NCI-H226 (cell line): ENCODE measurements at regions not wholly inside any gene's neighbourhood (a gene's known extent, or its start where the extent isn't known, plus 50 kb on each side); places are given as distances from the start of the nearest gene placed in this dataset.
"Not testable (repeated sequence)": the region's sequence is repeated elsewhere in the genome, so short reads cannot be mapped to it uniquely, and the experiment has no call there.

Experiments used
- DNase-seq: peaks from one replicate; pipeline ENCODE4 v3.0.0-alpha.2; 2015

GRCh38 chr10:23974746-23975272 is 234.1 kb upstream of the KIAA1217 start:
- no peak for DNase-seq

DNA sequence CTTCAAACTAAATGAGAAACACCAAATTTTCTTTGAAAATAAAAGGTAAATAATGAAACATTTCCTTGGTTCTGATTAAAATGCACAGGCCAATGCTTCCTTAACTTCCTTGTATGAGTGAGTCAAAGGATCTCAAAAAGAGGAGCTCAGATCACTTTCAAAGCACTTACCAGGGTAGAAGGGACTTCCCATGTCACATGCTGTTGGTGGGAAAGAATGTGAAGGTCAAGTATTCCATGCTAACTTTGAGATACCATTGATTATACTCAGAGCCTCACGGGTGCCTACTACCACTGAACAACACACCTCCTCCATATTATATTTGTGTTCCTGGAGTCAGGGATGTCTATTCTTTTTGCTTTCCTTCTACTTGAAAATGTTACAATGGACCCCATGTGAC is 233.5 kb upstream of the KIAA1217 start:
- no peak for DNase-seq

DNA sequence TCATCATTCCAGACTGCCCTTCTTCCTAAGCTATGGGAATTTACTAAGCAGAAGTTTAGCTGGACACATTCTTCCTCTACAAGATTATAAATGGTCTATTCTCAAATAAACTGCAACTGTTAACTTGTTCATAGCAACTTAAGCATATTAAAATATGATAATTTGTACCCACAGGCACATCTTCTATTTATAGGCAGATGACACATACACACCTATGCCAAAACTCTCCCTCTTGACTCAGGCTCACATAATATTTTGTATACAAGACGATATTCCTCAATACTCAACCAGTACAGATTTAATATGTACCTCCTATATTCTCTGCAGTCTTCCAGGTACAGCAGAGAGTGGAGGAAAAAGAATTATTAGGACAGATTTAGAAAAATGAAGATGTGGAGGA is 232.7 kb upstream of the KIAA1217 start:
- no peak for DNase-seq

DNA sequence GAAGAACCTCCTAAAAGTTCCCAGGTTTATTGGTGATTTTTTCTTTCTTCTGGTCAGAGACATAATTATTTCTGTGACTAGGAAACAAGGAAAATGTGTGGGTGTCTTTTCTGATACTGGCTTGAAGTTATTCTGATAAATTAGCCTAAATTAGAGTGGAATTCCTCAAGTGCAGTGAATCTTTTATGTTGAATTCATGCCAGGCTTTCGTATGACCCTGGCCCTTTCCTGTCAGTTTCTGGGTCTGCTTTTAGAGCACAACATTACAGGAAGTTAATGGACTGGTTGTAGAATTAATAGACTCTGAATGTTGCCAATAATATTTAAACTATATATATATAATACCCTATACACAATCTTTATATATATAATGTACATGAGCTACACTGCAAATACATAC is 230.6 kb upstream of the KIAA1217 start:
- DNase-seq = no peak

- DNase-seq = no peak
Measured at GRCh38 chr10:23980094-23980493, 228.8 kb upstream of the KIAA1217 start.

GRCh38 chr10:23981520-23982309 is 227.2 kb upstream of the KIAA1217 start:
- DNase-seq = no peak

DNA sequence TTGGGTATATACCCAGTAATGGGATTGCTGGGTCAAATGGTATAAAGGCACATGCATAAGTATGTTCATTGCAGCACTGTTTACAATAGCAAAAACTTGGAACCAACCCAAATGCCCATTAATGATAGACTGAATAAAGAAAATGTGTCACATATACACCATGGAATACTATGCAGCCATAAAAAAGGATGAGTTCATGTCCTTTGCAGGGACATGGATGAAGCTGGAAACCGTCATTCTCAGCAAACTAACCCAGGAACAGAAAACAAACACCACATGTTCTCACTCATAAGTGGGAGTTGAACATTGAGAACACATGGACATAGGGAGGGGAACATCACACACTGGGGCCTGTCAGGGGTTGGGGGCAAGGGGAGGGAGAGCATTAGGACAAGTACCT is 224.5 kb upstream of the KIAA1217 start:
- not testable (repeated sequence) for DNase-seq

- DNase-seq = no peak
Measured at GRCh38 chr10:23988006-23988405, 220.9 kb upstream of the KIAA1217 start.

DNA sequence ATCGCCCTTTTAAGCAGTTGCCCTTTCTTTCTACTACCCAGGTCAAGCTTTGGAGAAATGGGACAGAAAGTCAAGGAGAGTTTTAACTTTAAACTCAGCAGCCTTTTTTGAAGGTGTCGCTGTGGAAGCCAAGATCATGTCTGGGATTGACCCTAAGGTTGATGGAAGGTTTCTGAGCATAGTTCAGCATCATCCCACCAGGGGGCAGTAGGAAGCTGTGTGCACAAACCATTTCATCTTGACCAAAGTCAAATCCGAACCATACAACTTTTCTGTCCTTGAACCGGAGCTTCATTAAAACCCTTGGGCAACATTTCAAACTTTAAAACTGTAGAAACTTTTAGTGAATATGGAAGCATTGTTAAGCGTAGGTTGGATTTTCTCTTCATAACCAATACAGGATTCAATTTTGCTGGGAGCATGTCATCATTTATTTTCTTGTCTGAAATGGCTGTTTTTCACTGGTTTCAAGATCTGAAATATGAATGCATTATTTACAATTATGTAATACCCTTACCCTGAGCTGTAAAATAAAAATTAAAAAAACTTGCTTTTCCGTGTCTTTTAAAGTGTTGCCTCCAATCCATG is 214.4 kb upstream of the KIAA1217 start:
- DNase-seq = no peak

DNA sequence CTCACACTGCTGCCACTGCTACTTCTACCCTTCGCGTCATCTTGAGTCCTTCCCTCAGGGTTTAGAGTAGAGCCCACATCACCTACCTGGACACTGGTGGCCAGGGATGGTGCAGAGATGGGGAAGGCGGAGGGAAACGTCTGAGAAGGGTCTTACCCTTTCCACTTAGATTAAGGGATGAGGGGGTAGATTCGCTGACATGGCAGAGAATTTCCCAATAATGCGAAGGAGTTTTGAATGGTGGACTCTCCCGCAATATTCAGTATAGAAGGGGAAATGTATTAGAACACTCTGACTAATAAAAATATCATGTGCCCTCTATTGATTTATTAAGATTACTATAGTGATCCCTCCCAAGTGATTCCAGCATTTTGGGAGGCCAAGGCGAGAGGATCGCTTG is 209.5 kb upstream of the KIAA1217 start:
- DNase-seq = no peak

DNA sequence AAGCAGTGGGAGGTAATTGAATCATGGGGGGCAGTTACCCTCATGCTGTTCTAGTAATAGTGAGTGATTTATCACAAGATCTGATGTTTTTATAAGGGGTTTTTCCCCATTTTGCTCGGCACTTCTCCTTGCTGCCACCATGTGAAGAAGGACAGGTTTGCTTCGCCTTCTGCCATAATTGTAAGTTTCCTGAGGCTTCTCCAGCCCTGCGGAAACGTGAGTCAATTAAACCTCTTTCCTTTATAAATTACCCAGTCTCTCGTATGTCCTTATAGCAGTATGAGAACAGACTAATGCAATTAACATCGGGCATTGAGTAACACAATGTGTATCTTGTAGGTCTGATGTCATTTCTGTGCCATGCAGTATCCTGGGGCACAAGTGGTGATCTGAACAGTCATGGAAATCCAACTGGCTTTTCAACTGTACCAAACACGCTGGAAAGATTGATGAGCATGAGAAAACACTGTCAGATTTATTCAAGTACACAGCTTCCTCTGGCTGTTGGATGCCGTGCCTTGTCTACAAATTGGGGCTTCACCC is 208.6 kb upstream of the KIAA1217 start:
- no peak for DNase-seq

GRCh38 chr10:24006741-24007140 is 202.2 kb upstream of the KIAA1217 start:
- DNase-seq = no peak

DNA sequence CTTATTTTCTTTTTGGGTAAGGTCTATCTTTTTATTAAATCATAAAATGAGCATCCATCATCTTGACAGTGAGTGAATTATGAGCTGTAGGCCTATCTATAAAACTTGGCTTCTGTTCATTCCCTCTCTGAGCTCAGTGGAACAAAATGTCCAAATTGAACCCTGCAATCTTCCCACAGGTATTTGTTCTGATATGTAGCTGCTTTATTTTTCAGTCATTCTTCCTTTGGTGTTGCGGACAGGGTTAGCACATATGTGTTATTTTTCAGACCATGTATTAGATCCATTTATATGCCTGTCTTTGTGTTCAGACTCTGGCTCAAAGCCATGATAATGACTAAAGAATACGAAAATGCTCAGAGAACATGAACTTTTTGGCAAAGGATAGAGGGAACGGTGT is 201.6 kb upstream of the KIAA1217 start:
- no peak for DNase-seq

DNA sequence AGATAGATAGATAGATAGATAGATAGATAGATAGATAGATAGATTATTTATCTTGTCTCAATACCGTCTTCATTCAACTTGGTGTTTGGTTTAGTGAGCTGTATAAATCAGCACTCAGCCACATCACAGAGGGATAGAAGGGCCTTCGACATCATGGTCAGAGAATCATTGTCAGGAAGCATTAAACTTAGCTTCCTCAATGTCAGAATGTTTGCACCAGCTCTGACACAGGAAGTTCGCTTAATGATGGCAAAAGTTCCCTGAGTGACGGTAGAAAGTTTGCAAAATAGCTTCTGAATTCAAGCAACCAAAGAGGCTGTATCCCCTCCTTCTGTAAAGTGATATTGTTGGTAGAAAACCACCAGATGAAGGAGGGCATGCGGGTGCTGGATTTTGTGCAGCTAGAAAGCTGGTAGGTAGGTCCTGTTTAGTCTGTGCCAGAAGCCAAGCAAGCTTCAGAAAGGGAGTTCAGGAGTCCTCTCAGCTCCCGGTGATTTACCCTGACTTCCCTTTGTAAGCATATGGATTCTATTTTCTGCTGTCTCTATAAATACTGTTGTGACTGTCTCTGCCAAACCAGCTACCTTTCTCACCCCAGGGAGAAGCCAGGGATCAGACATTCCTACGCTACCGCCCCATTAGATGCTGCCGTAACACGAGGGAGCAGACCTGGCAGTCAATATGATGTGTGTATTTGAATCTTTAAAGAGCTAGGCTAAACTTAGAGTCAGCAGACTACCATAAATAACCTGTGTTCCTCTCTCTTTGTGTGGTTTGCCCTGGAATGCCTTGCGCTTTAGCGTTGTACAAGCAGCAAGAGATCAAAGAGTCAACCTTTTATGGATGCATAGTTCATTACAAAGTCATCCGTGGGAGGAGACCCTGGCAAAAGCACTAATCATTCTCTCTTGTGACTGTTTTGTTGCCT is 200.5 kb upstream of the KIAA1217 start:
- DNase-seq = peak; percentile 38

- DNase-seq = no peak
Measured at GRCh38 chr10:24009115-24009514, 199.8 kb upstream of the KIAA1217 start.

GRCh38 chr10:24009736-24010135 is 199.2 kb upstream of the KIAA1217 start:
- no peak for DNase-seq

GRCh38 chr10:24010436-24010970 is 198.4 kb upstream of the KIAA1217 start:
- no peak for DNase-seq

- DNase-seq = no peak
Measured at GRCh38 chr10:24012249-24012803, 196.6 kb upstream of the KIAA1217 start.

DNA sequence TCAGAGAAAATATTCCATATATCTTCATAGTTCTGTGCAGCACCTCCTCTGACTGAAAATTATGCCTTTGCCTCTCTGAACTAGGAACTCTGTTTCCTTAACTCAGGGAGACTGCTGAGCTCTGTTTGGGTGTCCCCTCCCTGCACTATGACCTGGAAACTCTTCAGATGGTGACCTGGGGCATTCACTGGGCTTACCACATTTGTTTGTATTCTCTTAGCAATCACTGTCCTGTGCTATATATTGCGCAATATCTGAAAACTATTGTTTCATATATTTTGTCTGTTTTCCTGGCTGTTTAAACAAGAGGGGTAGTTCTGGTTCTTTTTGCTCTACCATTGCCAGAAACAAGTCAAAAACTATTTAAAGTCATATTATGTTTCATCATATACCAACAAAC is 181.8 kb upstream of the KIAA1217 start:
- DNase-seq = no peak

DNA sequence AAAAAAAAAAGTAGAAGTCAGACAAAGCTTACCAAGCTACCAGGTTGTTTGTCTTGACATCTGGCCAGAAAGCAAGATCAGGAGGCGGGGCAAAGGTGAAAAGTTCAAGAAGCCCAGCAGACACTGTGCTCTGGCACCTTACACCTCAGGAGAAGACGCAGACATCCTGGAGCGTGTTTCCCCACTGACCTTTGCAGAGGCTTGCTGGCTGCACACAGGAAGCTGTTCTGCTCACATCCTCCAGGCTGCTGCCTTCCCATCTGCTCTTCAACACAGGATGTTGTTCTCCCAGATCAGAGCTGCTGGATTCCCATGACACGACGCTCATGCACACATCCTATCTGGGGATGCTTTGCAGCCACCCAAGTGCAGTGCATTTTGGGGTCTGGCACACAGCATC is 174.4 kb upstream of the KIAA1217 start:
- no peak for DNase-seq

GRCh38 chr10:24035761-24036160 is 173.2 kb upstream of the KIAA1217 start:
- no peak for DNase-seq

DNA sequence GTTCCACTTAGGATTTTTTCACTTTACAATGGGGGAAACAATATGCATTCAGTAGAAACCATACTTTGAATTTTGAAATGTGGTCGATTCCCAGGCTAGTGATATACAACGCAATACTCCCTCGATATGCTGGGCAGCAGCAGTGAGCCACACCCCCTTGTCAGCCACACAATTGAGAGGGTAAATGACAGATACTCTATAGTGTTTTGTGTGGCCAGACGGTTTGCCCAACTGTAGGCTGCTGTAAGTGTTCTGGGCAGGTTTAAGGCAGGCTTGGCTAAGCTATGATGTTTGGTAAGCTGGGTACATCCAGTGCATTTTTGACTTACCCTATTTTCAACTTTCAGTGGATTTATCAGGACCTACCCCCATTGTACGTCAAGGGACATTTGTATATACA is 169.6 kb upstream of the KIAA1217 start:
- DNase-seq = no peak

GRCh38 chr10:24039897-24040296 is 169.0 kb upstream of the KIAA1217 start:
- DNase-seq = no peak
